ENCODE measurements at regions not wholly inside any gene's neighbourhood (a gene's known extent, or its start where the extent isn't known, plus 50 kb on each side); places are given as distances from the start of the nearest gene placed in this dataset.

DNA sequence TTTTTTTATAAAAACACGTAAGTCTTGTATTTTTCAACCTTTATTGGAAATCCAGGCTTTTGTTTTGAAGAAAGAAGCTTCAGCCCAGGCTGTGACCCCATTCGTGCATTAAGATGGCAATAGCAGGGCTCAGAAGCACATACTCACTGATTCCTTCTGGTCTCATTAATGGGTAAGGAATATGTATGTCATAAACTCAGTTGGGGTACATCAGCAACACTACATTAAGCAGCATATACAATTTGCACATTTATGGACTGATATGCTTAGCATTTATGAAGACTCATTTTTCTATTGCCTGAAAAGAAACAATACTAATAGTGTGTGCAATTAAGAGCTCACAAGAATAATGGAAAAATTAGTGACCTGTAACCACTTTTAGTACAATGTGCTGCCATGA is 945.4 kb upstream of the PRMT6 start:
- H3K36me3 ChIP-seq: no peaks in the 10 kb centered on the region
- H3K27ac ChIP-seq: no peak overlapping the region
- in situ Hi-C loops (cut with MboI; ENCODE audit: low sequenced_read_pairs in 4 of 4): no loop called here
- H3K27me3 ChIP-seq: no peaks in the 10 kb centered on the region
- ATAC-seq (no peak), DNase-seq (no peak)
- no peaks in the 10 kb centered on the region for H3K9me3 ChIP-seq
- no peaks in the 10 kb centered on the region for H3K4me1 ChIP-seq
- no peak overlapping the region for H3K4me3 ChIP-seq
- TF ChIP-seq, protein P1, sequence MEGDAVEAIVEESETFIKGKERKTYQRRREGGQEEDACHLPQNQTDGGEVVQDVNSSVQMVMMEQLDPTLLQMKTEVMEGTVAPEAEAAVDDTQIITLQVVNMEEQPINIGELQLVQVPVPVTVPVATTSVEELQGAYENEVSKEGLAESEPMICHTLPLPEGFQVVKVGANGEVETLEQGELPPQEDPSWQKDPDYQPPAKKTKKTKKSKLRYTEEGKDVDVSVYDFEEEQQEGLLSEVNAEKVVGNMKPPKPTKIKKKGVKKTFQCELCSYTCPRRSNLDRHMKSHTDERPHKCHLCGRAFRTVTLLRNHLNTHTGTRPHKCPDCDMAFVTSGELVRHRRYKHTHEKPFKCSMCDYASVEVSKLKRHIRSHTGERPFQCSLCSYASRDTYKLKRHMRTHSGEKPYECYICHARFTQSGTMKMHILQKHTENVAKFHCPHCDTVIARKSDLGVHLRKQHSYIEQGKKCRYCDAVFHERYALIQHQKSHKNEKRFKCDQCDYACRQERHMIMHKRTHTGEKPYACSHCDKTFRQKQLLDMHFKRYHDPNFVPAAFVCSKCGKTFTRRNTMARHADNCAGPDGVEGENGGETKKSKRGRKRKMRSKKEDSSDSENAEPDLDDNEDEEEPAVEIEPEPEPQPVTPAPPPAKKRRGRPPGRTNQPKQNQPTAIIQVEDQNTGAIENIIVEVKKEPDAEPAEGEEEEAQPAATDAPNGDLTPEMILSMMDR (IDR thresholded peaks at IDR 0.05 in 4 of 5, conservative IDR thresholded peaks at IDR 0.05 in 1 of 5): no peak
- no peak for TF ChIP-seq POLR2A (IDR thresholded peaks at IDR 0.05)
- intact Hi-C loops (cut with DNase I; ENCODE audit: low total_unique reads): no loop called here

GRCh38 chr1:106113851-106114250 is 942.6 kb upstream of the PRMT6 start:
- no peak for ATAC-seq
- no peak overlapping the region for H3K4me3 ChIP-seq
- TF ChIP-seq, protein P1 (IDR thresholded peaks at IDR 0.05 in 4 of 5, conservative IDR thresholded peaks at IDR 0.05 in 1 of 5): no peak
- TF ChIP-seq POLR2A (IDR thresholded peaks at IDR 0.05): no peak
- no peaks in the 10 kb centered on the region for H3K27me3 ChIP-seq
- H3K36me3 ChIP-seq: no peaks in the 10 kb centered on the region
- in situ Hi-C loops (cut with MboI; ENCODE audit: low sequenced_read_pairs in 4 of 4) (no loop called here), intact Hi-C loops (cut with DNase I; ENCODE audit: low total_unique reads) (no loop called here)
- H3K27ac ChIP-seq: no peak overlapping the region
- no peak for DNase-seq
- no peaks in the 10 kb centered on the region for H3K4me1 ChIP-seq
- no peaks in the 10 kb centered on the region for H3K9me3 ChIP-seq

DNA sequence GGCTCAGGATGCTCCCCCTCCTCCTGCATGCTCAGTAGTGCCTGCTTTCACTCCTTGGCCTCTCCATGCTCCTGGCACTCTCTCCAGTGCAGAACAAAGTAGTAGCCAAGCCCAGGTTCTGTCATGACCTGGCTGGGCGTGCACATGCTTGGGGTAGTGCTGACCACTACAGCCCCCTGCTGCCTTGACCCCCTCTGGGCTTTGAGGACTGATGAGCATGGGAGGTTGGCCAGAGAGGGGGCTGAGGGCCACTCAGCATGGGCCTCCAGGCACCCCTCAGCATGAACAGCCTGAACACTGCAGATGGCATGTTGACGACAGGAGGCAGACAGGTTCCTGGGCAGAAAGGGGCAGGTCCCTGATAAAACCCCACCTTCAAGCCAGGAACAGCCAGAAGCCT is 935.7 kb upstream of the PRMT6 start:
- H3K9me3 ChIP-seq: no peaks in the 10 kb centered on the region
- in situ Hi-C loops (cut with MboI; ENCODE audit: low sequenced_read_pairs in 4 of 4): no loop called here
- intact Hi-C loops (cut with DNase I; ENCODE audit: low total_unique reads): no loop called here
- ATAC-seq (no peak), DNase-seq (no peak)
- no peak overlapping the region for H3K27ac ChIP-seq
- H3K36me3 ChIP-seq: no peaks in the 10 kb centered on the region
- H3K4me3 ChIP-seq: no peak overlapping the region
- TF ChIP-seq, protein P1 (IDR thresholded peaks at IDR 0.05 in 4 of 5, conservative IDR thresholded peaks at IDR 0.05 in 1 of 5): no peak
- TF ChIP-seq POLR2A (IDR thresholded peaks at IDR 0.05): no peak
- no peaks in the 10 kb centered on the region for H3K4me1 ChIP-seq
- H3K27me3 ChIP-seq: no peaks in the 10 kb centered on the region

- Histone ChIP-seq H3K4me1 (no peaks in the 10 kb centered on the region), H3K9me3 (no peaks in the 10 kb centered on the region), H3K27ac (no peak overlapping the region), H3K4me3 (no peak overlapping the region), H3K27me3 (no peaks in the 10 kb centered on the region), H3K36me3 (no peaks in the 10 kb centered on the region)
- no peak for DNase-seq
- ATAC-seq: no peak
- intact Hi-C loops (cut with DNase I; ENCODE audit: low total_unique reads): no loop called here
- TF ChIP-seq, protein P1 (IDR thresholded peaks at IDR 0.05 in 4 of 5, conservative IDR thresholded peaks at IDR 0.05 in 1 of 5): no peak
- no peak for TF ChIP-seq POLR2A (IDR thresholded peaks at IDR 0.05)
- in situ Hi-C loops (cut with MboI; ENCODE audit: low sequenced_read_pairs in 4 of 4): no loop called here
Measured at GRCh38 chr1:106121728-106122127, 934.7 kb upstream of the PRMT6 start.

DNA sequence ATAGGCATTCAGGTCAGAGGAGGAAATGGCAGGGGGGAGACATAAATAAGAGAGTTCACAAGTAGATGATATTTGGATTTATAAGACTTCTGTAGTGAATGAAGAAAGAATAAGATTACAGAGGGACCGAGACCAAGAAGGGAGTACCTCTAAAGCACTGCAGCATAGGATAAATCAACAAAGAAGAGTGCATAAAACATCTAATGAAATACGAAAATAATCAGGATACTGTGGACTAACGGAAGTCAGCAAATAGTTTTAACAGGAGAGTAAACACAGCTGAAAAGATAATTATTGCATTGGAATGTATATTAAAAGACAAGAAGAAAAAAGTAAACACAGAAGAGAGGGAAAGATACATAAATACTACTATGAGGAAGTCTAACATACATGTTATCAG is 921.9 kb upstream of the PRMT6 start:
- H3K27me3 ChIP-seq: no peaks in the 10 kb centered on the region
- no peaks in the 10 kb centered on the region for H3K36me3 ChIP-seq
- in situ Hi-C loops (cut with MboI; ENCODE audit: low sequenced_read_pairs in 4 of 4): no loop called here
- TF ChIP-seq, protein P1 (IDR thresholded peaks at IDR 0.05 in 4 of 5, conservative IDR thresholded peaks at IDR 0.05 in 1 of 5): no peak
- no peak for TF ChIP-seq POLR2A (IDR thresholded peaks at IDR 0.05)
- H3K9me3 ChIP-seq: no peaks in the 10 kb centered on the region
- ATAC-seq: no peak
- no peak overlapping the region for H3K4me3 ChIP-seq
- intact Hi-C loops (cut with DNase I; ENCODE audit: low total_unique reads): no loop called here
- H3K27ac ChIP-seq: no peak overlapping the region
- no peaks in the 10 kb centered on the region for H3K4me1 ChIP-seq
- DNase-seq: no peak
